Transverse colon (tissue), 3 donors: ENCODE measurements at regions not wholly inside any gene's neighbourhood (a gene's known extent, or its start where the extent isn't known, plus 50 kb on each side); places are given as distances from the start of the nearest gene placed in this dataset.

Experiments used
- CTCF ChIP-seq, 5 experiments: fragments of 200-600 bp in 3 of 5; fragments of 450-650 bp in 2 of 5; sonication (generic) in 3 of 5; IDR thresholded peaks; 1 replicate in 2 of 5; 2 replicates in 3 of 5; pipeline ENCODE4 v1.5.1; 2016 to 2017; ENCODE audit warnings: antibody characterized with exemption in 5 of 5, inconsistent platforms in 3 of 5, mild to moderate bottlenecking in 2 of 5, moderate library complexity in 1 of 5
- EP300 ChIP-seq: sonication (generic); formaldehyde crosslinking; IDR thresholded peaks from one replicate; pipeline ENCODE4 v1.6.1; 2017; ENCODE audit warnings: antibody characterized with exemption, low read depth
- POLR2A ChIP-seq: fragments of 450-650 bp; IDR thresholded peaks from one replicate; pipeline ENCODE4 v1.6.1; 2016; ENCODE audit warnings: antibody characterized with exemption, mild to moderate bottlenecking, moderate library complexity

GRCh38 chr1:57879700-57880099 lies 455.8 kb upstream of the DAB1 start:
- TF ChIP-seq EP300 (no peak), CTCF (IDR thresholded peaks at IDR 0.05) (no peak), POLR2A (no peak)
